ENCODE measurements at regions not wholly inside any gene's neighbourhood (a gene's known extent, or its start where the extent isn't known, plus 50 kb on each side); places are given as distances from the start of the nearest gene placed in this dataset.

GRCh38 chr1:221105578-221105977 lies 226.3 kb downstream of the HLX start:
- TF ChIP-seq CTCF (IDR thresholded peaks at IDR 0.05; ENCODE audit: low read length) (no peak), EZH2 (IDR thresholded peaks at IDR 0.05; ENCODE audit: borderline replicate concordance, low read length) (no peak)
